HepG2 (cell line): ENCODE measurements at regions not wholly inside any gene's neighbourhood (a gene's known extent, or its start where the extent isn't known, plus 50 kb on each side); places are given as distances from the start of the nearest gene placed in this dataset.

ENCODE experiments used
- CREB1 ChIP-seq, 2 experiments: fragments of 450-650 bp in 1 of 2; IDR thresholded peaks; 2 replicates each; pipeline ENCODE4 v1.6.1; 2016 to 2017; ENCODE audit warnings: control low read depth in 1 of 2, mild to moderate bottlenecking in 1 of 2, missing compliant biosample characterization in 1 of 2, missing genetic modification characterization in 1 of 2
- HIVEP1 ChIP-seq: sonication (generic); formaldehyde crosslinking; IDR thresholded peaks from 2 replicates; pipeline ENCODE4 v1.4.0; 2020; ENCODE audit warnings: mild to moderate bottlenecking, missing genetic modification reagents
- IRF2 ChIP-seq: IDR thresholded peaks from 2 replicates; pipeline ENCODE4 v1.6.1; 2018; ENCODE audit warnings: missing genetic modification reagents, missing compliant biosample characterization
- MAFF ChIP-seq: IDR thresholded peaks from 2 replicates; pipeline ENCODE4 v1.6.1; 2011; ENCODE audit warnings: low read depth, low read length, improper control_type of control experiment
- SUZ12 ChIP-seq: fragments of 150-350 bp; IDR thresholded peaks from 2 replicates; pipeline ENCODE4 v1.6.1; 2014; ENCODE audit warnings: low read depth, low read length
- ZBTB8A ChIP-seq: sonication (generic); formaldehyde crosslinking; IDR thresholded peaks from 2 replicates; pipeline ENCODE4 v1.4.0; 2020; ENCODE audit warnings: mild to moderate bottlenecking, low read depth, missing genetic modification reagents, borderline replicate concordance
- ZNF136 ChIP-seq: sonication (generic); formaldehyde crosslinking; IDR thresholded peaks from 2 replicates; pipeline ENCODE4 v1.8.1; 2022; ENCODE audit warnings: low read depth, mild to moderate bottlenecking, moderate library complexity, missing genetic modification reagents
- ZNF558 ChIP-seq: sonication (generic); formaldehyde crosslinking; IDR thresholded peaks from 2 replicates; pipeline ENCODE4 v1.9.0; 2022; ENCODE audit warnings: mild to moderate bottlenecking, missing genetic modification reagents, borderline replicate concordance
- ZNF644 ChIP-seq: IDR thresholded peaks from 2 replicates; pipeline ENCODE4 v1.6.1; 2016; ENCODE audit warnings: low read depth
- ZNF678 ChIP-seq: sonication (generic); formaldehyde crosslinking; IDR thresholded peaks from 2 replicates; pipeline ENCODE4 v1.4.0; 2020; ENCODE audit warnings: mild to moderate bottlenecking, missing genetic modification reagents
- TF ChIP-seq, protein P1 (sequence below): sonication (generic); formaldehyde crosslinking; IDR thresholded peaks from 2 replicates; pipeline ENCODE4 v1.5.0; 2020; ENCODE audit warnings: mild to moderate bottlenecking, missing genetic modification reagents, moderate library complexity
- TF ChIP-seq, protein P2 (sequence below): sonication (generic); formaldehyde crosslinking; IDR thresholded peaks from 2 replicates; pipeline ENCODE4 v1.8.1; 2023; ENCODE audit warnings: mild to moderate bottlenecking, inconsistent platforms, moderate library complexity, missing genetic modification reagents, borderline replicate concordance

DNA sequence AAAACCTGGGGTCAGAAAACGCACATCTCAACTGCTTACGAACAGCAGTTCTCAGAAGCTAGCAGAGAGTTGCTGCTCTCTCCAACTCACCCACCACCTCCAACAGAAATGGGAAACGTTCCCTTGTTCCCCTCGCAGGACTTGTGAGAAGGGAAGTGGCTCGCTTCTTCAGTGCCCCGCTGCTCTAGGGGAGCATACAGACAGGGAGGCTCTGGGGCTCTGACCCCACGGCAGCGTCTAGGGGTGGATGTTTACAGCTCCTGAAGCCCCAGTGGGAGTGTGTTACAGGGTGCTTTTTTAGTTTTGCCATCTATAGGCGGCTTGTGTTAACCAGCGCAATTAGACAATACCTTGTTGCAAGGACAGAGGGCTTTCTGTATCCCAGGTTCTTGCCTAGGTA lies 267.7 kb upstream of the ACTBL2 start:
- TF ChIP-seq HIVEP1 (CRISPR knock-in tag) (no peak), ZNF644 (CRISPR knock-in tag) (no peak), ZNF136 (no peak), ZNF678 (CRISPR knock-in tag) (no peak), CREB1 (IDR thresholded peaks at IDR 0.05) (no peak), CREB1 (CRISPR knock-in tag; IDR thresholded peaks at IDR 0.05) (no peak), ZNF558 (CRISPR knock-in tag) (no peak), SUZ12 (no peak), IRF2 (CRISPR knock-in tag) (no peak), ZBTB8A (no peak), MAFF (no peak)
- TF ChIP-seq, protein P1, sequence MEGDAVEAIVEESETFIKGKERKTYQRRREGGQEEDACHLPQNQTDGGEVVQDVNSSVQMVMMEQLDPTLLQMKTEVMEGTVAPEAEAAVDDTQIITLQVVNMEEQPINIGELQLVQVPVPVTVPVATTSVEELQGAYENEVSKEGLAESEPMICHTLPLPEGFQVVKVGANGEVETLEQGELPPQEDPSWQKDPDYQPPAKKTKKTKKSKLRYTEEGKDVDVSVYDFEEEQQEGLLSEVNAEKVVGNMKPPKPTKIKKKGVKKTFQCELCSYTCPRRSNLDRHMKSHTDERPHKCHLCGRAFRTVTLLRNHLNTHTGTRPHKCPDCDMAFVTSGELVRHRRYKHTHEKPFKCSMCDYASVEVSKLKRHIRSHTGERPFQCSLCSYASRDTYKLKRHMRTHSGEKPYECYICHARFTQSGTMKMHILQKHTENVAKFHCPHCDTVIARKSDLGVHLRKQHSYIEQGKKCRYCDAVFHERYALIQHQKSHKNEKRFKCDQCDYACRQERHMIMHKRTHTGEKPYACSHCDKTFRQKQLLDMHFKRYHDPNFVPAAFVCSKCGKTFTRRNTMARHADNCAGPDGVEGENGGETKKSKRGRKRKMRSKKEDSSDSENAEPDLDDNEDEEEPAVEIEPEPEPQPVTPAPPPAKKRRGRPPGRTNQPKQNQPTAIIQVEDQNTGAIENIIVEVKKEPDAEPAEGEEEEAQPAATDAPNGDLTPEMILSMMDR (CRISPR knock-in tag) = no peak
- TF ChIP-seq, protein P2, sequence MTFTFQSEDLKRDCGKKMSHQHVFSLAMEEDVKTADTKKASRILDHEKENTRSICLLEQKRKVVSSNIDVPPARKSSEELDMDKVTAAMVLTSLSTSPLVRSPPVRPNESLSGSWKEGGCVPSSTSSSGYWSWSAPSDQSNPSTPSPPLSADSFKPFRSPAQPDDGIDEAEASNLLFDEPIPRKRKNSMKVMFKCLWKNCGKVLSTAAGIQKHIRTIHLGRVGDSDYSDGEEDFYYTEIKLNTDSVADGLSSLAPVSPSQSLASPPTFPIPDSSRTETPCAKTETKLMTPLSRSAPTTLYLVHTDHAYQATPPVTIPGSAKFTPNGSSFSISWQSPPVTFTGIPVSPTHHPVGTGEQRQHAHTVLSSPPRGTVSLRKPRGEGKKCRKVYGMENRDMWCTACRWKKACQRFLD (CRISPR knock-in tag) = no peak
